IPS-20b (cell line): ENCODE measurements at regions not wholly inside any gene's neighbourhood (a gene's known extent, or its start where the extent isn't known, plus 50 kb on each side); places are given as distances from the start of the nearest gene placed in this dataset.

Experiments
- H3K27ac ChIP-seq: one replicate; pipeline ENCODE4 v1.5.1; 2013; ENCODE audit warnings: low read length
- H3K27me3 ChIP-seq: 2 replicates; pipeline ENCODE4 v1.6.1; 2013; ENCODE audit warnings: mild to moderate bottlenecking, low read length, inconsistent platforms; ENCODE audit not compliant: insufficient read depth
- H3K36me3 ChIP-seq: 2 replicates; pipeline ENCODE4 v1.6.1; 2013; ENCODE audit warnings: low read depth, mild to moderate bottlenecking, inconsistent platforms, low read length, moderate library complexity; ENCODE audit not compliant: insufficient read depth
- H3K4me1 ChIP-seq: 2 replicates; pipeline ENCODE4 v1.6.1; 2013; ENCODE audit warnings: mild to moderate bottlenecking, control low read depth, inconsistent platforms, low read length, moderate library complexity; ENCODE audit not compliant: insufficient read depth
- H3K4me3 ChIP-seq: 2 replicates; pipeline ENCODE4 v1.5.1; 2013; ENCODE audit warnings: mild to moderate bottlenecking, low read length, inconsistent platforms
- H3K9ac ChIP-seq: 2 replicates; pipeline ENCODE4 v1.6.1; 2013; ENCODE audit warnings: low read depth, mild to moderate bottlenecking, inconsistent platforms, low read length, moderate library complexity
- H3K9me3 ChIP-seq: 2 replicates; pipeline ENCODE4 v1.6.1; 2013; ENCODE audit warnings: mild to moderate bottlenecking, low read depth, low read length, inconsistent platforms; ENCODE audit not compliant: insufficient read depth

- Histone ChIP-seq H3K9me3 (no peaks in the 10 kb centered on the region), H3K4me1 (peaks cover 16% of the 10 kb centered on the region; the same call in 1 of the 2 replicates), H3K27me3 (no peaks in the 10 kb centered on the region), H3K9ac (no peak overlapping the region), H3K36me3 (no peaks in the 10 kb centered on the region), H3K4me3 (no peak overlapping the region), H3K27ac (no peak overlapping the region)
Observed at GRCh38 chr1:233478611-233479010, 135.3 kb upstream of the KCNK1 start.

GRCh38 chr1:233479110-233479890, 134.6 kb upstream of the KCNK1 start:
- no peak overlapping the region for H3K9ac ChIP-seq
- H3K36me3 ChIP-seq: no peaks in the 10 kb centered on the region
- no peak overlapping the region for H3K27ac ChIP-seq
- peaks cover 12% of the 10 kb centered on the region; the same call in 1 of the 2 replicates for H3K4me1 ChIP-seq
- H3K27me3 ChIP-seq: no peaks in the 10 kb centered on the region
- H3K4me3 ChIP-seq: no peak overlapping the region
- no peaks in the 10 kb centered on the region for H3K9me3 ChIP-seq

- Histone ChIP-seq H3K9ac (no peak overlapping the region), H3K4me3 (no peak overlapping the region), H3K9me3 (no peaks in the 10 kb centered on the region), H3K27me3 (no peaks in the 10 kb centered on the region), H3K36me3 (no peaks in the 10 kb centered on the region), H3K4me1 (peaks cover 3% of the 10 kb centered on the region; the same call in 1 of the 2 replicates), H3K27ac (no peak overlapping the region)
Observed at GRCh38 chr1:233480198-233480597, 133.7 kb upstream of the KCNK1 start.

DNA sequence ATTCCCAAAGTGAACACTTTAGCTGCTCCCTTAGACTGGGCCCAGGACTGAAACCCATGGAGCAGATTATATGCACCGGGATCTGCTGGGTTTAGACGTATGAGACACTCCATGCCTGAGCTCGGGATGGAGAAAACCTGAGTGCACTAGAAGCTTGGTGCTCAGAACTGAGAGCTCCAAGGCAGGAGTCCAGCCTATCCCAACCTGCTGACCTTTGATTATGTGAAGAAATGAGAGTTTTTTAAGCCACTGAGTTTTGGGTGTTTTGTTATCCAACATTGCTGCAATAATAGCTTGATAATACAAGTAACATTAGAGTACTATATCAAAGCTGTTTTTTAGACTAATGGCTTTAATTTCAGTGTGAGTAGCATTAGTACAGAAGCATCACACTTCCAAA, 131.5 kb upstream of the KCNK1 start:
- H3K36me3 ChIP-seq: no peaks in the 10 kb centered on the region
- H3K4me1 ChIP-seq: peaks cover 6% of the 10 kb centered on the region; the same call in 1 of the 2 replicates
- no peaks in the 10 kb centered on the region for H3K27me3 ChIP-seq

GRCh38 chr1:233485385-233485784, 128.5 kb upstream of the KCNK1 start:
- no peak overlapping the region for H3K9ac ChIP-seq

More for the DNA sequence above, 131.5 kb upstream of the KCNK1 start:
- H3K27ac ChIP-seq: no peak overlapping the region
- H3K9me3 ChIP-seq: no peaks in the 10 kb centered on the region
- no peak overlapping the region for H3K9ac ChIP-seq
- H3K4me3 ChIP-seq: no peak overlapping the region

GRCh38 chr1:233485809-233486398, 128.0 kb upstream of the KCNK1 start:
- H3K27ac ChIP-seq: no peak overlapping the region
- H3K9ac ChIP-seq: no peak overlapping the region
- H3K36me3 ChIP-seq: no peaks in the 10 kb centered on the region
- peaks cover 6% of the 10 kb centered on the region; the same call in 1 of the 2 replicates for H3K4me1 ChIP-seq
- H3K4me3 ChIP-seq: no peak overlapping the region
- peaks cover 10% of the 10 kb centered on the region for H3K9me3 ChIP-seq
- no peaks in the 10 kb centered on the region for H3K27me3 ChIP-seq

More at GRCh38 chr1:233485385-233485784, 128.5 kb upstream of the KCNK1 start:
- Histone ChIP-seq H3K27ac (no peak overlapping the region), H3K36me3 (no peaks in the 10 kb centered on the region), H3K9me3 (peaks cover 10% of the 10 kb centered on the region), H3K27me3 (no peaks in the 10 kb centered on the region), H3K4me3 (no peak overlapping the region), H3K4me1 (peaks cover 6% of the 10 kb centered on the region; the same call in 1 of the 2 replicates)

GRCh38 chr1:233487408-233487807, 126.5 kb upstream of the KCNK1 start:
- H3K36me3 ChIP-seq: no peaks in the 10 kb centered on the region
- peaks cover 10% of the 10 kb centered on the region for H3K9me3 ChIP-seq
- H3K4me3 ChIP-seq: no peak overlapping the region
- peaks cover 8% of the 10 kb centered on the region; the same call in 1 of the 2 replicates for H3K4me1 ChIP-seq
- H3K27me3 ChIP-seq: no peaks in the 10 kb centered on the region
- no peak overlapping the region for H3K27ac ChIP-seq
- no peak overlapping the region for H3K9ac ChIP-seq

DNA sequence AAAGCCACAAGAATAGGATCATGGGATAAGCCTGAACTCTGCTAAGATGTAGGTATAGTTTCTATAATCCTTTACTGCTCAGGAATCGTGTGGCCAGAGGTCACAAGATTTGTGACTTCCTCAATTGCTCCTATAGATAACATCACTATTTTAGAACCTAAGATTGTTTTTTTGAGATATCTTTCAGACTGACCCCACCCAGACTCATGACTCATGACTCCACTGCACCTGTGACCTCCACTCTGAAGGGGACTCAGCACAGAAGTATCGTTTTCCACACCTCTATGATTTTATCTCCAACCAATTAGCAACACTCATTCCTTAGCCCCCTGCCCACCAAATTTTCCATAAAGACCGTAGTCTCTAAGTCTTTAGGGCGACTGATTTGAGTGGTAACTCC, 124.5 kb upstream of the KCNK1 start:
- H3K27me3 ChIP-seq: no peaks in the 10 kb centered on the region

DNA sequence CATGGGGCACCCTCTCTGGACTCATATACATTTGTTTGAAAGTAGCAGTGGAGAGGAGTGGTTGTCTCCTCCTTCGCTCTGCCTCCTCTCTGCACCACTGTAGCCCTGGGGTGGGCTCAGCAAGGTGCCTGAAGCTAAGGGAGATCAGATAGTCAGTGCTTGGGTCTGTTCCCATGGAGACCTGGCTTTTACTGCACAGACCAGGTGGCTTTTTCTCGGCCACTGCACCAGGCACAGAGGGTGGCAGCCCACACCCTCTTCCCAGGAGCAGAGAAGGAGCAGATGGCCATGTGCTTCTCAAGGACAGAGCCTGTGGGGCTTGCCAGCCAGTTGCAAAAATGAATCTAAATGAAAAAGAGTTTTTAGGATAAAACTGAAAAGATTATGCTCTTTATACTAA, 123.4 kb upstream of the KCNK1 start:
- Histone ChIP-seq H3K9ac (no peak overlapping the region), H3K4me1 (peaks cover 9% of the 10 kb centered on the region; the same call in 1 of the 2 replicates), H3K4me3 (no peak overlapping the region), H3K27me3 (no peaks in the 10 kb centered on the region), H3K27ac (no peak overlapping the region), H3K36me3 (no peaks in the 10 kb centered on the region), H3K9me3 (peaks cover 10% of the 10 kb centered on the region)

More for the DNA sequence above, 124.5 kb upstream of the KCNK1 start:
- H3K4me1 ChIP-seq: peaks cover 9% of the 10 kb centered on the region; the same call in 1 of the 2 replicates
- H3K9me3 ChIP-seq: peaks cover 10% of the 10 kb centered on the region
- H3K36me3 ChIP-seq: no peaks in the 10 kb centered on the region
- no peak overlapping the region for H3K27ac ChIP-seq
- H3K4me3 ChIP-seq: no peak overlapping the region
- H3K9ac ChIP-seq: no peak overlapping the region

DNA sequence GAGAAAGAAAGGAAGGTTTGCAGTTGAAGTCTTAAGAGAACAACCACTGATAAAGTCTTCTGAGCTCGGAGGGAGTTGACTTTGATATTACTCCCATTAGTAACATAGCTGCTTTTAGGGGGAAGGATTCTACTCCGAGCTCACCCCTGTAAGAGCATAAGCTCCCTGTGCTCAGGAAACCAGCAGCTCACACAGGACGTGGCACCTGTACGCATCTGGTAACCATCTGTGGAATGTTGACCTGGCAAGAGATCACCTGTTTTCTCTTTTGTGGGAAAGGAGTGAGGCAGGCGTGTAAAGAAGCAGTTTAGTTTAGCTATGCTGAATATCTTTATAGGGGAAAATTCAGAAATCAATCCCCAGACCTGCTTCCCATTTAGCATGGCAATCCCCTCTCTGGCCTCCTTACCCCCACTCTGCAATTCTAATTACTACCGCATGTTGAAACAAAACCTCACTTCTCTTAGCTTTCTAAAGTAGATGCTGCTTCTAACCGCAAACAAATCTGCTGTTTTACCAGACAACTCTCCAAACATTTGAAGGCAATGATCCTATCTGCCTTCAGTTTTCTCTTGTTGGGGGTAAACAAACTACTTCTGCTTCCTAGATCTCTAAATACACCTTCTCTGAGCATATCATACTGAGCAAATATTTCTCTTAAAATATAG, 121.8 kb upstream of the KCNK1 start:
- Histone ChIP-seq H3K9ac (no peak overlapping the region), H3K36me3 (no peaks in the 10 kb centered on the region), H3K9me3 (peaks cover 10% of the 10 kb centered on the region), H3K27me3 (no peaks in the 10 kb centered on the region), H3K27ac (peak overlapping the region; percentile 66), H3K4me1 (peaks cover 10% of the 10 kb centered on the region; the same call in 1 of the 2 replicates), H3K4me3 (no peak overlapping the region)

- no peak overlapping the region for H3K4me3 ChIP-seq
- no peak overlapping the region for H3K27ac ChIP-seq
- H3K4me1 ChIP-seq: peaks cover 17% of the 10 kb centered on the region
- no peak overlapping the region for H3K9ac ChIP-seq
- H3K9me3 ChIP-seq: no peaks in the 10 kb centered on the region
- H3K27me3 ChIP-seq: no peaks in the 10 kb centered on the region
- no peaks in the 10 kb centered on the region for H3K36me3 ChIP-seq
Observed at GRCh38 chr1:233496993-233497392, 116.9 kb upstream of the KCNK1 start.
